Uterus (tissue), 3 donors: ENCODE measurements at regions not wholly inside any gene's neighbourhood (a gene's known extent, or its start where the extent isn't known, plus 50 kb on each side); places are given as distances from the start of the nearest gene placed in this dataset.

Source experiments
- DNase-seq, 2 donors: peaks; one replicate each; pipeline ENCODE4 v3.0.0-alpha.2; 2019 to 2020
- H3K27ac ChIP-seq, 2 donors: fragments of 200-600 bp; sonication (generic); 1 replicate in 1 of 2; 2 replicates in 1 of 2; pipeline ENCODE4 v1.5.1; 2016 to 2018
- H3K27me3 ChIP-seq, 2 donors: fragments of 200-600 bp; sonication (generic); one replicate each; pipeline ENCODE4 v1.5.1; 2018 to 2019; ENCODE audit warnings: control low read depth in 1 of 2
- H3K36me3 ChIP-seq, 2 donors: fragments of 200-600 bp; sonication (generic); one replicate each; pipeline ENCODE4 v1.5.1; 2019; ENCODE audit warnings: control low read depth in 1 of 2
- H3K4me1 ChIP-seq, 2 donors: fragments of 200-600 bp; sonication (generic); one replicate each; pipeline ENCODE4 v1.5.1; 2018 to 2019; ENCODE audit warnings: control low read depth in 1 of 2
- H3K4me3 ChIP-seq, 2 donors: fragments of 200-600 bp; sonication (generic); 1 replicate in 1 of 2; 2 replicates in 1 of 2; pipeline ENCODE4 v1.5.1; 2018 to 2019; ENCODE audit warnings: mild to moderate bottlenecking in 1 of 2
- H3K9me3 ChIP-seq, 2 donors: fragments of 200-600 bp; sonication (generic); one replicate each; pipeline ENCODE4 v1.5.1; 2019; ENCODE audit warnings: control low read depth in 1 of 2
- POLR2A ChIP-seq, 2 donors: fragments of 450-650 bp; IDR thresholded peaks; one replicate each; pipeline ENCODE4 v1.6.1; 2016; ENCODE audit warnings: antibody characterized with exemption in 2 of 2, mild to moderate bottlenecking in 1 of 2, moderate library complexity in 1 of 2
- intact Hi-C: fragments of 100-400 bp; cut with DNase I; formaldehyde crosslinking; loops from one replicate; pipeline ENCODE4 v1.15.1; 2023; ENCODE audit warnings: low total_unique reads
- TF ChIP-seq, protein P1 (sequence below), 4 experiments: fragments of 200-600 bp in 2 of 4; fragments of 450-650 bp in 2 of 4; sonication (generic) in 2 of 4; IDR thresholded peaks; one replicate each; pipeline ENCODE4 v1.5.1; 2016 to 2019; ENCODE audit warnings: antibody characterized with exemption in 4 of 4, mild to moderate bottlenecking in 2 of 4, moderate library complexity in 1 of 4
- donor health status: DM: yes; HTN: yes; CAD: no.

DNA sequence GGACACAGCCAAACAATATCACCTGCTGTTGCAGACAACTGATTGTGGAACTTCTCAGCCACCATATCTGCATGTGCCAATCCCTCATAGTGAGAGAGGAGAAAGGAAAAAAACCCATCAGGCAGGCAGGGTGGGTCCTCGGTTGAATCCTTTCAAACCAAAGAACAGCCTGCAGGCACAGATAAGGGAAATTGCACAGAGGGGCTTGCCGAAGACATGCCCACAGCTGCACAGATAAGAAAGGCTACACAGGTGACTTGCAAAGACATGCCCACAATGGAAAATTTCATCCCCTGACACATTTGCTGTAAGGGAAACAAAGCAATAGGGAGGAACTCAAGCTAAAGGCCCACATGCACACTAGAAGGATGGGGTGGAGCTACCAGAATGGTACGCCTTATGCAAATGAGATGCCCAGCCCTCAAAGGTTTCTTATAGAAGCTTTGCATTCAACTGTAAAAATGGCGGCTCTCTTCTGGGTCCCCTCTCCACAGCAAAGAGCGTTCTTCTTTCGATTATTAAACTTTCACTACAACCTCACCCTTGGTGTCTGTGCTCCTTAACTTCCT, 170.0 kb upstream of the TMPO start:
- intact Hi-C loops: no loop called here
- Histone ChIP-seq H3K27ac (no peak overlapping the region), H3K4me3 (no peak overlapping the region), H3K9me3 (no peaks in the 10 kb centered on the region), H3K27me3 (no peaks in the 10 kb centered on the region), H3K36me3 (no peaks in the 10 kb centered on the region), H3K4me1 (no peaks in the 10 kb centered on the region)
- no peak for TF ChIP-seq POLR2A (IDR thresholded peaks at IDR 0.05)
- TF ChIP-seq, protein P1, sequence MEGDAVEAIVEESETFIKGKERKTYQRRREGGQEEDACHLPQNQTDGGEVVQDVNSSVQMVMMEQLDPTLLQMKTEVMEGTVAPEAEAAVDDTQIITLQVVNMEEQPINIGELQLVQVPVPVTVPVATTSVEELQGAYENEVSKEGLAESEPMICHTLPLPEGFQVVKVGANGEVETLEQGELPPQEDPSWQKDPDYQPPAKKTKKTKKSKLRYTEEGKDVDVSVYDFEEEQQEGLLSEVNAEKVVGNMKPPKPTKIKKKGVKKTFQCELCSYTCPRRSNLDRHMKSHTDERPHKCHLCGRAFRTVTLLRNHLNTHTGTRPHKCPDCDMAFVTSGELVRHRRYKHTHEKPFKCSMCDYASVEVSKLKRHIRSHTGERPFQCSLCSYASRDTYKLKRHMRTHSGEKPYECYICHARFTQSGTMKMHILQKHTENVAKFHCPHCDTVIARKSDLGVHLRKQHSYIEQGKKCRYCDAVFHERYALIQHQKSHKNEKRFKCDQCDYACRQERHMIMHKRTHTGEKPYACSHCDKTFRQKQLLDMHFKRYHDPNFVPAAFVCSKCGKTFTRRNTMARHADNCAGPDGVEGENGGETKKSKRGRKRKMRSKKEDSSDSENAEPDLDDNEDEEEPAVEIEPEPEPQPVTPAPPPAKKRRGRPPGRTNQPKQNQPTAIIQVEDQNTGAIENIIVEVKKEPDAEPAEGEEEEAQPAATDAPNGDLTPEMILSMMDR (IDR thresholded peaks at IDR 0.05): no peak
- DNase-seq: no peak

DNA sequence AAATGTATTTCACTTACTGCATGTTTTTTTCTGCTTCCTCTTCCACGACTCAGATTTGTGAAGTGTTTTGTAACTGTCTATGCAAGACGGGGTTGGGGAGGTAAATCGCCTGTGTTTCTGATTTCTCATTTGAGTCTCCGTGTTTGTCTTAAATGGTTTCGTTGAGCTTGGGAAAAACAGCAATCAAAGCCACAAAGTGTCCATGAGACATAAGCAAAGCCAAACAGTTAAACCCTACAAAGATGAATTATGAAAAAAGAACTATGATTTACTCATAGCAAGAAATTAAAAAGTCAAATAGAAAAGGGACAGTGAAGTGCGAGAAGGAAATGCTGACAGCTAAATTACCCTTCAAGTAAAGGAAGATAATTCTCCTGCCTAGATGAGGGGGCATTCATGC, 164.3 kb upstream of the TMPO start:
- DNase-seq: no peak
- TF ChIP-seq, protein P1 (IDR thresholded peaks at IDR 0.05): no peak
- TF ChIP-seq POLR2A (IDR thresholded peaks at IDR 0.05): no peak
- no peaks in the 10 kb centered on the region for H3K9me3 ChIP-seq
- no peaks in the 10 kb centered on the region for H3K27me3 ChIP-seq
- intact Hi-C loops: no loop called here
- H3K4me3 ChIP-seq: no peak overlapping the region
- no peaks in the 10 kb centered on the region for H3K36me3 ChIP-seq
- no peaks in the 10 kb centered on the region for H3K4me1 ChIP-seq
- no peak overlapping the region for H3K27ac ChIP-seq

DNA sequence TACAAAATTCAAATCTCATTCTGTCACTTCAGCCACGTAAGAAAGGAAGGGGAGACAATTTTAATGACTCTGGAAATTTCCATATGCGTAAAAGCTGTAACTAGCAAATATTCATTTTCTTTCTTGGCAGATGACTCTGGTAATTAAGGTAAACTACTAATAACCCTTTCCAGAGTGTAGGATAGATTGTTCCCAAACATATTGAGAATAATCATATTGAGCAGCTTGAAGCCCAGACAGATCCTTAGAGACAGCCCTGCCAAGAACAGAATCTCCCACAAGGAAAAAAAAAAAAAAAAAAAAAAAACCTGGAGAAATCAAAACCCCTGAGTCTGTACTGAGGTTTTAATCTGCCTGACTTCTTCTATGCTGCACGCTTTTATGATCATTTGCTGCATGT, 163.6 kb upstream of the TMPO start:
- no peaks in the 10 kb centered on the region for H3K36me3 ChIP-seq
- no peaks in the 10 kb centered on the region for H3K4me1 ChIP-seq
- H3K27me3 ChIP-seq: no peaks in the 10 kb centered on the region
- H3K27ac ChIP-seq: no peak overlapping the region
- H3K4me3 ChIP-seq: no peak overlapping the region
- DNase-seq: no peak
- TF ChIP-seq, protein P1 (IDR thresholded peaks at IDR 0.05): no peak
- TF ChIP-seq POLR2A (IDR thresholded peaks at IDR 0.05): no peak
- no peaks in the 10 kb centered on the region for H3K9me3 ChIP-seq
- intact Hi-C loops: no loop called here

DNA sequence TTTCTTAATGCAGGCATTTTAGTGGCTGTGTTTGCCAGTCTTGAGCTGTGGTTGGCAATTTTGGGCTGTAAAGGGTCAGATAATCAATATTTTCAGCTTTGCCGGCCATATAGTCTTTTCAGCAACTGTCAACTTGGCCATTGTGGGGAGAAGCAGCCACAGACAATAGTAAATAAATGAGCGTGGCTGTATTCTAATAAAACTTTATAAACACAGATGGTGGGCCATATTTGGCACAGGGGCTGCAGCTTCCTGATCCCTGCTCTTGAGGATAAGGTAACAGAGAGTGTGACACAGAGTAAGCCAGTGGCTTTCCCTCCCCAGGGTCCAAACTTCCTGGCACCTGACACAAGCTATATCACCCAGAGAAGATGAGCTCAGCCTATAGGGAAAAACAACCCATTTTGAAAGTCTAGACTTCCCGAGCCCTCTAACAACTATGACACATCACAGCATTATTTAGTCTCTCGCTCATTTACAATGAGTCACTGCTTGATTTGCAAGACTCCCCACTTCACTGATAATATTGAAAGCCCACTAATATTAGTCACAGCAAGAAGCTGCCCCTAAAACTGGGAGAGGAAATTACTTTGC, 163.1 kb upstream of the TMPO start:
- H3K4me3 ChIP-seq: no peak overlapping the region
- no peaks in the 10 kb centered on the region for H3K9me3 ChIP-seq
- no peaks in the 10 kb centered on the region for H3K27me3 ChIP-seq
- H3K27ac ChIP-seq: no peak overlapping the region
- intact Hi-C loops: no loop called here
- no peak for TF ChIP-seq POLR2A (IDR thresholded peaks at IDR 0.05)
- TF ChIP-seq, protein P1 (IDR thresholded peaks at IDR 0.05): no peak
- DNase-seq: no peak
- no peaks in the 10 kb centered on the region for H3K36me3 ChIP-seq
- H3K4me1 ChIP-seq: no peaks in the 10 kb centered on the region

DNA sequence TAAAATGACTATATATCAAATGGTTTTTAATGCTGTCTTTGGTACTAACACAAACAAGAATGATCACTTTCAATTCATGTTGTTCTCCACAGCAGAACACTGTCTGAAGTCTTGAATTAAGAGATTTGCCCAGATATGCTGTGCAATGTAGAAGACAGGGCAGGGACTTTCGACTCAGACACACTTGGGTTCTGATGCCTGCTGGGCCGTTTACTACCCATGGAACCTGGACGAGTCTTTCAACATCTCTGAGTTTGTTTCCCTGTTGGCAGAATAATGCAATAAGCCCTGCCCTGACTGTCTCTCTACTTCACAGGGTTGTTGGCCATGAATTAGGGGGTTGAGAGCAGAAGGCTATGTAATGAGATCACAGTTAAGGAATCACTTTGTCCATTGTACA, 162.6 kb upstream of the TMPO start:
- H3K27ac ChIP-seq: no peak overlapping the region
- intact Hi-C loops: no loop called here
- H3K4me1 ChIP-seq: no peaks in the 10 kb centered on the region
- no peaks in the 10 kb centered on the region for H3K36me3 ChIP-seq
- no peaks in the 10 kb centered on the region for H3K9me3 ChIP-seq
- TF ChIP-seq POLR2A (IDR thresholded peaks at IDR 0.05): no peak
- TF ChIP-seq, protein P1 (IDR thresholded peaks at IDR 0.05): no peak
- no peak overlapping the region for H3K4me3 ChIP-seq
- no peaks in the 10 kb centered on the region for H3K27me3 ChIP-seq
- DNase-seq: no peak
